Progenitor cell of endocrine pancreas (in vitro differentiated cells): ENCODE measurements at regions not wholly inside any gene's neighbourhood (a gene's known extent, or its start where the extent isn't known, plus 50 kb on each side); places are given as distances from the start of the nearest gene placed in this dataset.

Experiments used
- DNase-seq: peaks from one replicate; pipeline ENCODE4 v3.0.0; 2021; ENCODE audit warnings: low spot score; ENCODE audit not compliant: unreplicated experiment
- H3K27ac Mint-ChIP-seq: 2 replicates; pipeline ENCODE4 v1.8.0; 2021; ENCODE audit warnings: mild to moderate bottlenecking, moderate library complexity, mixed read lengths
- H3K27me3 Mint-ChIP-seq: 2 replicates; pipeline ENCODE4 v1.8.0; 2021; ENCODE audit warnings: mixed read lengths
- H3K36me3 Mint-ChIP-seq: 2 replicates; pipeline ENCODE4 v1.8.0; 2022; ENCODE audit warnings: mixed read lengths; ENCODE audit not compliant: insufficient read depth
- H3K4me1 Mint-ChIP-seq: 2 replicates; pipeline ENCODE4 v1.8.0; 2021; ENCODE audit warnings: low read depth, mixed read lengths
- H3K4me3 Mint-ChIP-seq: 2 replicates; pipeline ENCODE4 v1.8.0; 2021; ENCODE audit warnings: low read depth, mild to moderate bottlenecking, moderate library complexity, mixed read lengths
- H3K9me3 Mint-ChIP-seq: 2 replicates; pipeline ENCODE4 v1.8.0; 2021; ENCODE audit warnings: low read depth, mixed read lengths
- CTCF ChIP-seq: fragments of 200-600 bp; sonication (generic); IDR thresholded peaks from one replicate; pipeline ENCODE4 v1.5.0; 2021; ENCODE audit warnings: antibody characterized with exemption, mild to moderate bottlenecking; ENCODE audit not compliant: unreplicated experiment

- peak overlapping the region; percentile 80 for H3K27ac Mint-ChIP-seq
- H3K4me3 Mint-ChIP-seq: peak overlapping the region; percentile 11
- no peak for DNase-seq
- H3K36me3 Mint-ChIP-seq: no peaks in the 10 kb centered on the region
- H3K4me1 Mint-ChIP-seq: peaks cover 24% of the 10 kb centered on the region
- no peak for TF ChIP-seq CTCF
- peaks cover 19% of the 10 kb centered on the region for H3K27me3 Mint-ChIP-seq
- H3K9me3 Mint-ChIP-seq: no peaks in the 10 kb centered on the region
Observed at GRCh38 chr10:117720931-117721835, 178.6 kb downstream of the EMX2 start.

- H3K27ac Mint-ChIP-seq: no peak overlapping the region
- peaks cover 19% of the 10 kb centered on the region for H3K27me3 Mint-ChIP-seq
- H3K9me3 Mint-ChIP-seq: no peaks in the 10 kb centered on the region
- peaks cover 24% of the 10 kb centered on the region for H3K4me1 Mint-ChIP-seq
- DNase-seq: no peak
- H3K36me3 Mint-ChIP-seq: no peaks in the 10 kb centered on the region
- TF ChIP-seq CTCF: no peak
- no peak overlapping the region for H3K4me3 Mint-ChIP-seq
Observed at GRCh38 chr10:117721873-117722272, 179.3 kb downstream of the EMX2 start.

DNA sequence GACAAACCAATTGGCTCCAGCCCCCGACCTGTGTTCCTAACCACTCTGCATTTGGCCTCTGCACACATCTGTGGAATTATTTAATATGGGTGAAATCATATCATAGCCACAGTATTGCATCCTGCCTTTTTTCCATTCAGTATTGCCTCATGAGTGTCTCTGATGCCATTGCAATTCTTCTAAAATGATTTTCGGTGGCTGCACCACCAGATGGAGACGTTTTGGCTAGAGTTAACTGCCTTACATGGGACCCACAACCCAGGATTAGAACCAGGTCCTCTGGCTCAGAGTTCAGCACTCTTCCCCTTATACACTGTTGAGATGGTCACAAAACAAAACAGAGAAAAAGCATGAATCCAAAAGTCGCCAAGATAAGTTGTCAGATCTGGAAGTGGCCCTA, 180.8 kb downstream of the EMX2 start:
- H3K4me1 Mint-ChIP-seq: peaks cover 24% of the 10 kb centered on the region
- no peaks in the 10 kb centered on the region for H3K9me3 Mint-ChIP-seq
- TF ChIP-seq CTCF: no peak
- H3K27ac Mint-ChIP-seq: no peak overlapping the region
- H3K4me3 Mint-ChIP-seq: no peak overlapping the region
- no peaks in the 10 kb centered on the region for H3K36me3 Mint-ChIP-seq
- DNase-seq: no peak
- H3K27me3 Mint-ChIP-seq: peaks cover 26% of the 10 kb centered on the region

DNA sequence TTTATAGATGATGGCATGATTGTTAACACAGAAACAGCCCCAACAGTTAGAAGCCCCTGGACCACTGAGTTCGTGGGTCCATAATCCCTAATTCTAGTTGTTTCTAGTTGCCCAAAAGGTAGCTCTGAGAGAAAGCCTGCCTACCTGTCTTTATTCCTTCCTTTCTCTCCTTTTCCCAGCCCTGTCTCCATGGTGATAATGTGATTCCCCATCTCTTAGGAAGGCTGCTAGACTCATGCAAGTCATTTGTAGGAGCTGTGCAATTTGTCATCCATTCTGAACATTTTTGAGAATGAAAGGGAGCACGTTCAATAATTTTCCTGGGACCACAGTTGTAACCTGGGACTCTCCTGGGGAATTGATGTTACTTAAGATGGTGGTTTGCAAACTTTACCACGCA, 183.4 kb downstream of the EMX2 start:
- no peak for DNase-seq
- Mint-ChIP-seq H3K36me3 (no peaks in the 10 kb centered on the region), H3K27ac (no peak overlapping the region), H3K4me1 (peaks cover 7% of the 10 kb centered on the region), H3K4me3 (no peak overlapping the region), H3K9me3 (no peaks in the 10 kb centered on the region), H3K27me3 (peaks cover 49% of the 10 kb centered on the region)
- no peak for TF ChIP-seq CTCF

DNA sequence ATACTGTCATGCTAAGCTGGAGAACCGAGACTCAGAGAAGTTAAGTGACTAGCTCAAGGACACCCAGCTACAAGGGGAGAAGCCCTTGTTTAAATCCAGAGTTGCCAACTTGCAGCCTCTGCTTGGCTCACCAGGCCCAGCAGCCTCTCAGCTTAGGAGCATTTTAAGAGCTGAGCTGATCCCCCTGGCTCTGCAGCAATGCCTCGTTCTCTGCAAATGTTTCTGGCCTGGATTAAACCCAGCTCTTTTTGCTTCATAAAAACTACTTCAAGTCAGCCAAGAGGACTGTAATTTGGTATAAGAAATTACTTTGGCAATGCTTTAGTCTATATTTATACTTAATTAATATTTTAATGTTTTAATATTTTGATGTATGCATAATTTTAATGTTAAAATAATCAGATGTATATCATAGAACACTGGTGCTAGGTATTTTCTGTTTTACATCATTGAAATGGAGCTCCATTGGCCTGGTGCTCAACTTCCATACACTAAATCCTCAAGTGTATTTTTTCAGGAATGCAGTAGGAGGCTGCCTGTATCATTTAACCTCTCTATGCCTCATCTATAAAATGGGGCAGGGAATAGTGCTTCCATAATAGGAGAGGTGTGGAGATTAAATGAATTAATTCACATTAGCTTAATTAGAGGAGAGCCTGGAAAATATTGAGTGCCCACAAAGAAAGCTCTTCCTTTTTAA, 184.2 kb downstream of the EMX2 start:
- Mint-ChIP-seq H3K36me3 (no peaks in the 10 kb centered on the region), H3K4me3 (no peak overlapping the region), H3K27ac (no peak overlapping the region), H3K9me3 (no peaks in the 10 kb centered on the region), H3K4me1 (peaks cover 2% of the 10 kb centered on the region), H3K27me3 (peaks cover 56% of the 10 kb centered on the region)
- no peak for DNase-seq
- no peak for TF ChIP-seq CTCF
